Gastrocnemius medialis (tissue), 4 donors: ENCODE measurements at regions not wholly inside any gene's neighbourhood (a gene's known extent, or its start where the extent isn't known, plus 50 kb on each side); places are given as distances from the start of the nearest gene placed in this dataset.

ENCODE experiments used
- POLR2A ChIP-seq, 2 donors: fragments of 450-650 bp; IDR thresholded peaks; one replicate each; pipeline ENCODE4 v1.6.1; 2017; ENCODE audit warnings: antibody characterized with exemption in 2 of 2, mild to moderate bottlenecking in 2 of 2, moderate library complexity in 2 of 2
- TF ChIP-seq, protein P1 (sequence below), 5 experiments: fragments of 450-650 bp in 3 of 5; fragments of 200-600 bp in 2 of 5; sonication (generic) in 2 of 5; IDR thresholded peaks in 4 of 5; conservative IDR thresholded peaks in 1 of 5; 1 replicate in 4 of 5; 2 replicates in 1 of 5; pipeline ENCODE4 v1.5.1; 2016 to 2019; ENCODE audit warnings: antibody characterized with exemption in 5 of 5, mild to moderate bottlenecking in 3 of 5, moderate library complexity in 3 of 5

DNA sequence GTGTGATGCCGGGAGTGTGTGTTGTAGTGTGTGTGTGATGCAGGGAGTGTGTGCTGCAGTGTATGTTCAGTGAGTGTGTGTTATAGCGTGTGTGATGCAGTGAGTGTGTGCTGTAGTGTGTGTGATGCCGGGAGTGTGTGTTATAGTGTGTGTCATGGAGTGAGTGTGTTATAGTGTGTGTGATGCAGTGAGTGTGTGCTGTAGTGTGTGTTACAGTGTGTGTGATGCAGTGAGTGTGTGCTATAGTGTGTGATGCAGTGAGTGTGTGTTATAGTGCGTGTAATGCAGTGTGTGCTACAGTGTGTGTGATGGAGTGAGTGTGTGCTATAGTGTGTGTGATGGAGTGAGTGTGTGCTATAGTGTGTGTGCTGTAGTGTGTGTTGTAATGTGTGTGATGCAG, 182.1 kb upstream of the SOX11 start:
- TF ChIP-seq, protein P1, sequence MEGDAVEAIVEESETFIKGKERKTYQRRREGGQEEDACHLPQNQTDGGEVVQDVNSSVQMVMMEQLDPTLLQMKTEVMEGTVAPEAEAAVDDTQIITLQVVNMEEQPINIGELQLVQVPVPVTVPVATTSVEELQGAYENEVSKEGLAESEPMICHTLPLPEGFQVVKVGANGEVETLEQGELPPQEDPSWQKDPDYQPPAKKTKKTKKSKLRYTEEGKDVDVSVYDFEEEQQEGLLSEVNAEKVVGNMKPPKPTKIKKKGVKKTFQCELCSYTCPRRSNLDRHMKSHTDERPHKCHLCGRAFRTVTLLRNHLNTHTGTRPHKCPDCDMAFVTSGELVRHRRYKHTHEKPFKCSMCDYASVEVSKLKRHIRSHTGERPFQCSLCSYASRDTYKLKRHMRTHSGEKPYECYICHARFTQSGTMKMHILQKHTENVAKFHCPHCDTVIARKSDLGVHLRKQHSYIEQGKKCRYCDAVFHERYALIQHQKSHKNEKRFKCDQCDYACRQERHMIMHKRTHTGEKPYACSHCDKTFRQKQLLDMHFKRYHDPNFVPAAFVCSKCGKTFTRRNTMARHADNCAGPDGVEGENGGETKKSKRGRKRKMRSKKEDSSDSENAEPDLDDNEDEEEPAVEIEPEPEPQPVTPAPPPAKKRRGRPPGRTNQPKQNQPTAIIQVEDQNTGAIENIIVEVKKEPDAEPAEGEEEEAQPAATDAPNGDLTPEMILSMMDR (IDR thresholded peaks at IDR 0.05 in 4 of 5, conservative IDR thresholded peaks at IDR 0.05 in 1 of 5) = no peak
- TF ChIP-seq POLR2A (IDR thresholded peaks at IDR 0.05) = no peak
